Effector memory CD8-positive, alpha-beta T cell (primary cell): ENCODE measurements at regions not wholly inside any gene's neighbourhood (a gene's known extent, or its start where the extent isn't known, plus 50 kb on each side); places are given as distances from the start of the nearest gene placed in this dataset.
"Not testable (repeated sequence)": the region's sequence is repeated elsewhere in the genome, so short reads cannot be mapped to it uniquely, and the experiment has no call there.

Experiments used
- ATAC-seq: fragments of 150-1000 bp; cut with Tn5 transposase; replicated peaks from 2 replicates; pipeline ENCODE4 v1.10.0; 2021; ENCODE audit warnings: mild to moderate bottlenecking, moderate library complexity
- DNase-seq, 3 experiments: peaks; one replicate each; pipeline ENCODE4 v3.0.0; 2021
- H3K27ac Mint-ChIP-seq, 2 donors: one replicate each; pipeline ENCODE4 v1.8.0; 2022; ENCODE audit warnings: mild to moderate bottlenecking in 2 of 2, mixed read lengths in 2 of 2, moderate library complexity in 2 of 2
- H3K27me3 Mint-ChIP-seq, 2 donors: one replicate each; pipeline ENCODE4 v1.8.0; 2022; ENCODE audit warnings: mixed read lengths in 2 of 2
- H3K36me3 Mint-ChIP-seq: one replicate; pipeline ENCODE4 v1.8.0; 2022; ENCODE audit warnings: mild to moderate bottlenecking, moderate library complexity, mixed read lengths; ENCODE audit not compliant: insufficient read depth
- H3K4me1 Mint-ChIP-seq, 2 donors: one replicate each; pipeline ENCODE4 v1.8.0; 2022; ENCODE audit warnings: low read depth in 2 of 2, mixed read lengths in 2 of 2
- H3K4me3 Mint-ChIP-seq, 2 donors: one replicate each; pipeline ENCODE4 v1.8.0; 2022; ENCODE audit warnings: mild to moderate bottlenecking in 2 of 2, mixed read lengths in 2 of 2, moderate library complexity in 2 of 2
- H3K9me3 Mint-ChIP-seq, 2 donors: one replicate each; pipeline ENCODE4 v1.8.0; 2022; ENCODE audit warnings: mixed read lengths in 2 of 2

- Mint-ChIP-seq H3K4me1 (peaks cover 0 to 2% of the 10 kb centered on the region in 2 donors), H3K9me3 (no peaks in the 10 kb centered on the region), H3K27me3 (peaks cover 0 to 13% of the 10 kb centered on the region in 2 donors), H3K36me3 (no peaks in the 10 kb centered on the region), H3K27ac (no peak overlapping the region), H3K4me3 (no peak overlapping the region)
- ATAC-seq (no peak), DNase-seq (no peak)
These were observed 553.7 kb downstream of the MN1 start for GRCh38 chr22:27247701-27248434.

- no peak overlapping the region for H3K4me3 Mint-ChIP-seq
- H3K27me3 Mint-ChIP-seq: peaks cover 0 to 6% of the 10 kb centered on the region in 2 donors
- no peaks in the 10 kb centered on the region for H3K36me3 Mint-ChIP-seq
- peaks cover 0 to 2% of the 10 kb centered on the region in 2 donors for H3K4me1 Mint-ChIP-seq
- no peak overlapping the region for H3K27ac Mint-ChIP-seq
- H3K9me3 Mint-ChIP-seq: peaks cover 3% of the 10 kb centered on the region in 2 donors
- DNase-seq: no peak
- no peak for ATAC-seq
These were observed 551.1 kb downstream of the MN1 start for GRCh38 chr22:27250418-27250817.

- H3K27me3 Mint-ChIP-seq: peaks cover 0 to 6% of the 10 kb centered on the region in 2 donors
- no peak for ATAC-seq
- no peaks in the 10 kb centered on the region for H3K36me3 Mint-ChIP-seq
- no peak overlapping the region for H3K4me3 Mint-ChIP-seq
- no peak overlapping the region for H3K27ac Mint-ChIP-seq
- no peak for DNase-seq
- peaks cover 6 to 8% of the 10 kb centered on the region in 2 donors for H3K9me3 Mint-ChIP-seq
- peaks cover 0 to 2% of the 10 kb centered on the region in 2 donors for H3K4me1 Mint-ChIP-seq
These were observed 550.7 kb downstream of the MN1 start for GRCh38 chr22:27250886-27251285.

- Mint-ChIP-seq H3K4me3 (no peak overlapping the region), H3K27me3 (peaks cover 0 to 6% of the 10 kb centered on the region in 2 donors), H3K4me1 (peaks cover 0 to 2% of the 10 kb centered on the region in 2 donors), H3K9me3 (peaks cover 6 to 9% of the 10 kb centered on the region in 2 donors), H3K27ac (no peak overlapping the region), H3K36me3 (no peaks in the 10 kb centered on the region)
- ATAC-seq (no peak), DNase-seq (no peak)
These were observed 550.0 kb downstream of the MN1 start for GRCh38 chr22:27251563-27251962.

- no peak overlapping the region for H3K27ac Mint-ChIP-seq
- DNase-seq (no peak), ATAC-seq (no peak)
- no peak overlapping the region for H3K4me3 Mint-ChIP-seq
- peaks cover 0 to 6% of the 10 kb centered on the region in 2 donors for H3K27me3 Mint-ChIP-seq
- H3K9me3 Mint-ChIP-seq: peaks cover 6 to 9% of the 10 kb centered on the region in 2 donors
- H3K4me1 Mint-ChIP-seq: no peaks in the 10 kb centered on the region
- no peaks in the 10 kb centered on the region for H3K36me3 Mint-ChIP-seq
These were observed 549.1 kb downstream of the MN1 start for GRCh38 chr22:27252282-27253049.

DNA sequence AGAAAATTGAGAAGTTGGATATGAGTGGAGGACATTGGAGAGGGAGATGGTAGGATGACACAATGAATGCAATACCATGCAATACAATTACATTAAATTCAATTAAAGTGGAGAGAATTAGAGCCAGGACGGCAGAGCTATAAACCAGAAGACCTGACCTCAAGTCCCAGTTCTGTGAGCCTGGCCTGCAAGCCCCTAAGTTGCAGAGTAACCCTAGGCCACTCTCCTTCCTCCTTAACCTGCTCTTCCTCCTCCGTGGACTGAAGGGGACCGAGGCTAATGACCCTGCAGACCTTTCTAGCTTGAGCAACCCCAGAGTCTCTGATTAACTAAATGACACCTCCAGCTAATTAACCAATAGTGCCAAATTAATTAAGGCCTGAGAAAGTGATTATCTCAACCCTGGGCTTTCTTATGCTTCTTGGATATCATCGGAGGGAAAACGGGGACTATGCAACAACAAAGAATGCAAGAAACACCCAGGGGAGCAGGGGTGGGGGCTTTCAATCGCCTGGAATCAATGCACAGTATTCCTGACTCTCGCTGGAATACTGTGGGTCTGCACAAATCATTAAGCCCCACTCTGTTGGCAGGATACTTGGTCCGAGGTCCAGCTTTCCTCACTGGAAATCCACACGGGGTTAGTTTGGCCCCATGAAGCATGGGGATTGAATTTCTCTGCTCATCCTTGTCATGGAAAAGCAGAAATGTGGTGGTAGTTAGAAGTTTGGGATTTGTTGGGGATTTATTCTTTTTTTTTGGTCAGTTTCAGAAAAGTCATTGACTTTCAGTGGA lies 548.3 kb downstream of the MN1 start:
- Mint-ChIP-seq H3K4me3 (no peak overlapping the region), H3K36me3 (no peaks in the 10 kb centered on the region), H3K27me3 (peaks cover 0 to 8% of the 10 kb centered on the region in 2 donors)

DNA sequence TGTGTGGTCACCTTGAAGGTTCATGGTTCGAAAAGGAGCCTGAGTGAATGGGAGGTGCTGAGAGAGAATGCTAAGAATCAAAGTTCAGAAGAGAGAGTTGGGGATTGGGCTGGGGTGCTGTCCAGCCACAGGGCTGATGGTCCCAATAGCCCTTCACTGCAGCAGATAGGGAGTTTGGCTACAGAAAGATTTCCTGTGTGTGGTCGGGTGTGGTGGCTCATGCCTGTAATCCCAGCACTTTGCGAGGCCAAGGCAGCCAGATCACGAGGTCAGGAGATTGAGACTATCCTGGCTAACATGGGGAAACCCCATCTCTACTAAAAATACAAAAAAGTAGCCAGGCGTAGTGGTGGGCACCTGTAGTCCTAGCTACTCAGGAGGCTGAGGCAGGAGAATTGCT lies 547.5 kb downstream of the MN1 start:
- not testable (repeated sequence) for DNase-seq, H3K9me3 Mint-ChIP-seq, H3K4me1 Mint-ChIP-seq, H3K36me3 Mint-ChIP-seq, H3K4me3 Mint-ChIP-seq, ATAC-seq, H3K27ac Mint-ChIP-seq
- peaks cover 2 to 16% of the 10 kb centered on the region in 2 donors for H3K27me3 Mint-ChIP-seq

More for the DNA sequence above, 548.3 kb downstream of the MN1 start:
- peaks cover 6 to 9% of the 10 kb centered on the region in 2 donors for H3K9me3 Mint-ChIP-seq
- DNase-seq: no peak
- no peak for ATAC-seq
- no peak overlapping the region for H3K27ac Mint-ChIP-seq
- no peaks in the 10 kb centered on the region for H3K4me1 Mint-ChIP-seq

- no peaks in the 10 kb centered on the region for H3K36me3 Mint-ChIP-seq
- H3K4me1 Mint-ChIP-seq: no peaks in the 10 kb centered on the region
- H3K9me3 Mint-ChIP-seq: peaks cover 6 to 9% of the 10 kb centered on the region in 2 donors
- no peak for DNase-seq
- no peak overlapping the region for H3K4me3 Mint-ChIP-seq
- no peak overlapping the region for H3K27ac Mint-ChIP-seq
- ATAC-seq: no peak
- peaks cover 6 to 22% of the 10 kb centered on the region in 2 donors for H3K27me3 Mint-ChIP-seq
These were observed 546.0 kb downstream of the MN1 start for GRCh38 chr22:27255580-27255979.

- Mint-ChIP-seq H3K27ac (no peak overlapping the region), H3K4me3 (no peak overlapping the region), H3K27me3 (peaks cover 6 to 27% of the 10 kb centered on the region in 2 donors), H3K9me3 (peaks cover 6 to 9% of the 10 kb centered on the region in 2 donors), H3K4me1 (no peaks in the 10 kb centered on the region), H3K36me3 (no peaks in the 10 kb centered on the region)
- no peak for ATAC-seq
- DNase-seq: no peak
These were observed 543.6 kb downstream of the MN1 start for GRCh38 chr22:27257987-27258386.

DNA sequence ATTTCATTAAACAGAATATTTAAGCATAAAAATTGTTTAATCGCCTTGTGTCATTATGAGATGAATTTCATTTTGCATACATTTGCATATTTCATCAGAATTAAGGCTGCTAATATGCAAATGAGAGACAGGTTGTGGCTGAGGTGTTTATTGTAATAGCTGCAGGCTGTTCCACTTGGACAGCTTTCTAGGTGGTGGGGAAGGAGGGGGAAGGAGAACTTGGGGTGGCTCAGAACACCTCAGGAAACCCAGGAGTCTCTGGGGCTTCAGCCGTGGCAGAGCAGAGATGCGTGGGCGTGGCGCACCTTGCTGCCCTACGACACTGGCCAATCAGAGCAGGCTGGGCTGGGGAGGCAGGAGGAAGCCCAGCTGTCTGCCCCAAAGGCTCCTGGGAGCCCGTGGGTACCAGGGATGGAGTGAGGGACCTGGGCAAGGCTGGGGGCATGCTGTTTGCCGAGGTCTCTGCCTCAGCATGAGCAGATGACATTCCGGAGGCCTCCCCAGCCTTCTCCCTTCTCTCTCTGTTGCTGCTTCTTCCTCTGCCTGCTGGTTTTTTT lies 542.9 kb downstream of the MN1 start:
- no peak overlapping the region for H3K4me3 Mint-ChIP-seq
- DNase-seq: no peak
- H3K27ac Mint-ChIP-seq: no peak overlapping the region
- peaks cover 9 to 14% of the 10 kb centered on the region in 2 donors for H3K9me3 Mint-ChIP-seq
- peaks cover 9 to 34% of the 10 kb centered on the region in 2 donors for H3K27me3 Mint-ChIP-seq
- H3K4me1 Mint-ChIP-seq: no peaks in the 10 kb centered on the region
- no peak for ATAC-seq
- no peaks in the 10 kb centered on the region for H3K36me3 Mint-ChIP-seq

DNA sequence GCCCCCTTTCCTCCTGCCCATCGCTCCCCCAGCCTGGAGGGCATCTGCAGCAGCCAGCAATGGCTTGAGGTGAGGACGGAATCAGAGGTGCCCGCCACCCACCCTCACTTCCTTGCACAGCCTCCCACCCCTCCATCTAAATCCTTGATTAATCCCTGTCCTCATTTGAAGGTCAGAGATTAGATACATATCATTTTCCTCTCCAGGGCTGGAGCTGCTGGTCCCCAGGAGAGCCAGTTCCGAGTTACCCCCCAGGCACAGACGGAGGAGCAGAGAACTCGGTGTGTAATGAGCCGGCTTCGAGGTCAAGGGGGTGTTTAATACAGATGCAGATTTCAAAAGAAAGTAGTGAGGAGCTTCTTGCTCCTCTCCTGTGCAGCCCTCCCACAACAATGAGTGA lies 542.1 kb downstream of the MN1 start:
- Mint-ChIP-seq H3K27ac (no peak overlapping the region), H3K36me3 (no peaks in the 10 kb centered on the region), H3K9me3 (peaks cover 10 to 22% of the 10 kb centered on the region in 2 donors), H3K27me3 (peaks cover 14 to 41% of the 10 kb centered on the region in 2 donors), H3K4me1 (no peaks in the 10 kb centered on the region), H3K4me3 (no peak overlapping the region)
- DNase-seq (no peak), ATAC-seq (no peak)

- Mint-ChIP-seq H3K4me3 (no peak overlapping the region), H3K27ac (no peak overlapping the region), H3K27me3 (peaks cover 14 to 46% of the 10 kb centered on the region in 2 donors), H3K4me1 (no peaks in the 10 kb centered on the region), H3K36me3 (no peaks in the 10 kb centered on the region), H3K9me3 (peaks cover 10 to 22% of the 10 kb centered on the region in 2 donors)
- no peak for DNase-seq
- no peak for ATAC-seq
These were observed 541.4 kb downstream of the MN1 start for GRCh38 chr22:27260087-27260698.

DNA sequence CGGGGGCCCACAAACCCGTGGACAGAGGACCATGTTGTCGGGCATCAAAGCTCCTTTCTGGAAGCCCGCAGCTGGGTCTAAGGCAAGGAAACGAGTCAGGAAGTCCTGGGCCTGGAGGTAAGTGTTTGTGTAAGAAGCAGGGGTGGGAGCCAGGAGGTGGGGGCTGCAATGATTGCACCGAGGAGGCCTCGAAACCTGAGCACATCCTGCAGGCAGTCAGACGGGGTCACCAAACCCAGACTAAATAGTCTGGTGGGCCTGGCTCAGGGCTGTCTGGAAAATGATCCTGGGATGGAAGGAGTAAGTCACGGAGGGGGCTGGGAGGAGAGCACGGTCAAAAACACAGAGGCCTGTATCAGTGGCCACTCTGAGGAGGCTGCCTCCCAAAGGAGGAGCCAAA lies 539.2 kb downstream of the MN1 start:
- no peaks in the 10 kb centered on the region for H3K36me3 Mint-ChIP-seq
- H3K4me1 Mint-ChIP-seq: no peaks in the 10 kb centered on the region
- no peak for DNase-seq
- H3K27ac Mint-ChIP-seq: no peak overlapping the region
- H3K27me3 Mint-ChIP-seq: peaks cover 14 to 53% of the 10 kb centered on the region in 2 donors
- no peak overlapping the region for H3K4me3 Mint-ChIP-seq
- H3K9me3 Mint-ChIP-seq: peaks cover 6 to 14% of the 10 kb centered on the region in 2 donors
- ATAC-seq: no peak
